Ishikawa (cell line): ENCODE measurements at regions not wholly inside any gene's neighbourhood (a gene's known extent, or its start where the extent isn't known, plus 50 kb on each side); places are given as distances from the start of the nearest gene placed in this dataset.

ENCODE experiments used
- CEBPB ChIP-seq: IDR thresholded peaks from 2 replicates; pipeline ENCODE4 v1.6.1; 2012
- CREB1 ChIP-seq: IDR thresholded peaks from 2 replicates; pipeline ENCODE4 v1.6.1; 2012; ENCODE audit warnings: low read depth
- EGR1 ChIP-seq: IDR thresholded peaks from 2 replicates; pipeline ENCODE4 v1.6.1; 2012
- EP300 ChIP-seq: IDR thresholded peaks from 2 replicates; pipeline ENCODE4 v1.6.1; 2012; ENCODE audit warnings: borderline replicate concordance
- FOXM1 ChIP-seq: IDR thresholded peaks from 2 replicates; pipeline ENCODE4 v1.6.1; 2012; ENCODE audit warnings: low read depth, borderline replicate concordance
- MAX ChIP-seq: IDR thresholded peaks from 2 replicates; pipeline ENCODE4 v1.6.1; 2012
- NFIC ChIP-seq: IDR thresholded peaks from 2 replicates; pipeline ENCODE4 v1.6.1; 2012
- RAD21 ChIP-seq: IDR thresholded peaks from 2 replicates; pipeline ENCODE4 v1.6.1; 2012; ENCODE audit warnings: low read depth
- REST ChIP-seq: IDR thresholded peaks from 2 replicates; pipeline ENCODE4 v1.6.1; 2012; ENCODE audit warnings: low read depth, mild to moderate bottlenecking
- TAF1 ChIP-seq: IDR thresholded peaks from 2 replicates; pipeline ENCODE4 v1.6.1; 2012; ENCODE audit warnings: low read depth, mild to moderate bottlenecking
- TCF12 ChIP-seq: IDR thresholded peaks from 2 replicates; pipeline ENCODE4 v1.6.1; 2012; ENCODE audit warnings: low read depth
- TEAD4 ChIP-seq: IDR thresholded peaks from 2 replicates; pipeline ENCODE4 v1.6.1; 2012
- USF1 ChIP-seq: IDR thresholded peaks from 2 replicates; pipeline ENCODE4 v1.6.1; 2012
- YY1 ChIP-seq: IDR thresholded peaks from 2 replicates; pipeline ENCODE4 v1.6.1; 2012; ENCODE audit warnings: low read depth
- ZBTB7A ChIP-seq: IDR thresholded peaks from 2 replicates; pipeline ENCODE4 v1.6.1; 2012; ENCODE audit warnings: low read depth

GRCh38 chr2:239512054-239512453 is 111.2 kb upstream of the HDAC4 start:
- TF ChIP-seq TCF12 (no peak), RAD21 (no peak), REST (no peak), FOXM1 (no peak), TAF1 (no peak), ZBTB7A (no peak), USF1 (no peak), CEBPB (no peak), MAX (no peak), TEAD4 (no peak)

GRCh38 chr2:239509373-239510143 is 108.7 kb upstream of the HDAC4 start:
- TF ChIP-seq NFIC (no peak), TAF1 (no peak)

- TF ChIP-seq ZBTB7A (no peak), EP300 (no peak), USF1 (no peak), TAF1 (no peak), CREB1 (no peak), NFIC (no peak), MAX (no peak), REST (no peak), TEAD4 (no peak), RAD21 (no peak), EGR1 (no peak), CEBPB (no peak), FOXM1 (no peak), YY1 (no peak), TCF12 (no peak)
Measured at GRCh38 chr2:239508261-239508660, 107.4 kb upstream of the HDAC4 start.

GRCh38 chr2:239507576-239508258 is 106.9 kb upstream of the HDAC4 start:
- no peak for TF ChIP-seq EP300
- TF ChIP-seq EGR1: no peak

GRCh38 chr2:239506961-239507360 is 106.1 kb upstream of the HDAC4 start:
- no peak for TF ChIP-seq ZBTB7A
- TF ChIP-seq NFIC: no peak
- no peak for TF ChIP-seq EGR1
- no peak for TF ChIP-seq TEAD4
- no peak for TF ChIP-seq TAF1
- TF ChIP-seq EP300: no peak
- no peak for TF ChIP-seq CEBPB
- TF ChIP-seq RAD21: no peak
- TF ChIP-seq YY1: no peak
- no peak for TF ChIP-seq USF1
- no peak for TF ChIP-seq CREB1
- TF ChIP-seq MAX: no peak
